Astrocyte (in vitro differentiated cells and primary cell): ENCODE measurements at regions not wholly inside any gene's neighbourhood (a gene's known extent, or its start where the extent isn't known, plus 50 kb on each side); places are given as distances from the start of the nearest gene placed in this dataset.

ENCODE experiments used
- DNase-seq: peaks from one replicate; pipeline ENCODE4 v3.0.0-alpha.2; 2010; ENCODE audit warnings: low read depth
- FAIRE-seq: peaks from 2 replicates; lab custom pipeline; 2011; peaks lifted over from hg19 to GRCh38; lab: Jason Lieb, UNC
- H2AFZ ChIP-seq: 2 replicates; pipeline ENCODE4 v1.6.0; 2012; ENCODE audit warnings: low read depth, low read length, inconsistent platforms
- H3K27ac ChIP-seq: 2 replicates; pipeline ENCODE4 v1.5.1; 2011; ENCODE audit warnings: low read depth, low read length, inconsistent platforms
- H3K27me3 ChIP-seq: 2 replicates; pipeline ENCODE4 v1.6.0; 2011; ENCODE audit warnings: low read length, inconsistent platforms; ENCODE audit not compliant: insufficient read depth
- H3K36me3 ChIP-seq: 2 replicates; pipeline ENCODE4 v1.5.1; 2011; ENCODE audit warnings: low read length, inconsistent platforms; ENCODE audit not compliant: insufficient read depth
- H3K4me1 ChIP-seq: 2 replicates; pipeline ENCODE4 v1.5.1; 2011; ENCODE audit warnings: low read length, inconsistent platforms; ENCODE audit not compliant: insufficient read depth
- H3K4me2 ChIP-seq: 2 replicates; pipeline ENCODE4 v1.6.0; 2012; ENCODE audit warnings: low read length, inconsistent platforms
- H3K4me3 ChIP-seq: 2 replicates; pipeline ENCODE4 v1.5.1; 2011; ENCODE audit warnings: low read depth, mild to moderate bottlenecking, low read length, inconsistent platforms; ENCODE audit not compliant: insufficient read depth
- H3K79me2 ChIP-seq: 2 replicates; pipeline ENCODE4 v1.6.0; 2012; ENCODE audit warnings: mild to moderate bottlenecking, low read length, inconsistent platforms; ENCODE audit not compliant: insufficient read depth
- H3K9ac ChIP-seq: 2 replicates; pipeline ENCODE4 v1.6.0; 2012; ENCODE audit warnings: mild to moderate bottlenecking, low read length, inconsistent platforms
- H3K9me3 ChIP-seq: 2 replicates; pipeline ENCODE4 v1.5.1; 2012; ENCODE audit warnings: low read depth, mild to moderate bottlenecking, low read length, inconsistent platforms; ENCODE audit not compliant: insufficient read depth
- H4K20me1 ChIP-seq: 2 replicates; pipeline ENCODE4 v1.6.0; 2012; ENCODE audit warnings: low read length, inconsistent platforms; ENCODE audit not compliant: insufficient read depth
- H3K27ac Mint-ChIP-seq: one replicate; pipeline ENCODE4 v1.8.0; 2021; ENCODE audit warnings: mild to moderate bottlenecking, mixed read lengths; ENCODE audit not compliant: unreplicated experiment
- H3K27me3 Mint-ChIP-seq: one replicate; pipeline ENCODE4 v1.8.0; 2021; ENCODE audit warnings: low read depth, mixed read lengths; ENCODE audit not compliant: unreplicated experiment
- H3K36me3 Mint-ChIP-seq: one replicate; pipeline ENCODE4 v1.8.0; 2021; ENCODE audit warnings: low read depth, mixed read lengths; ENCODE audit not compliant: unreplicated experiment
- H3K4me1 Mint-ChIP-seq: one replicate; pipeline ENCODE4 v1.8.0; 2021; ENCODE audit warnings: low read depth, mixed read lengths; ENCODE audit not compliant: unreplicated experiment
- H3K4me3 Mint-ChIP-seq: one replicate; pipeline ENCODE4 v1.8.0; 2021; ENCODE audit warnings: mild to moderate bottlenecking, moderate library complexity, mixed read lengths; ENCODE audit not compliant: unreplicated experiment
- H3K9me3 Mint-ChIP-seq: one replicate; pipeline ENCODE4 v1.8.0; 2021; ENCODE audit warnings: mild to moderate bottlenecking, mixed read lengths; ENCODE audit not compliant: unreplicated experiment
- CTCF ChIP-seq: IDR thresholded peaks from 2 replicates; pipeline ENCODE4 v1.5.1; 2011; ENCODE audit warnings: low read depth, mild to moderate bottlenecking, inconsistent platforms, low read length, moderate library complexity; ENCODE audit not compliant: insufficient read depth
- EZH2 ChIP-seq: IDR thresholded peaks from 2 replicates; pipeline ENCODE4 v1.6.1; 2012; ENCODE audit warnings: mild to moderate bottlenecking, low read length, inconsistent platforms; ENCODE audit not compliant: insufficient read depth

GRCh38 chr15:38053205-38053604 lies 118.8 kb downstream of the TMCO5A start:
- H3K79me2 ChIP-seq = no peaks in the 10 kb centered on the region
- H4K20me1 ChIP-seq = no peaks in the 10 kb centered on the region
- Mint-ChIP-seq H3K4me3 (no peak overlapping the region), H3K9me3 (peaks cover 2% of the 10 kb centered on the region), H3K27ac (peak overlapping the region; percentile 71), H3K27me3 (no peaks in the 10 kb centered on the region), H3K36me3 (no peaks in the 10 kb centered on the region), H3K4me1 (peaks cover 35% of the 10 kb centered on the region)
- no peak overlapping the region for H2AFZ ChIP-seq
- TF ChIP-seq CTCF (no peak), EZH2 (no peak)
- no peak overlapping the region for H3K4me2 ChIP-seq
- no peak overlapping the region for H3K4me3 ChIP-seq
- H3K9ac ChIP-seq = no peak overlapping the region
- H3K36me3 ChIP-seq = no peaks in the 10 kb centered on the region
- H3K27me3 ChIP-seq = no peaks in the 10 kb centered on the region
- no peak overlapping the region for H3K27ac ChIP-seq
- DNase-seq (no peak), FAIRE-seq (no peak)
- no peaks in the 10 kb centered on the region for H3K9me3 ChIP-seq
- peaks cover 11% of the 10 kb centered on the region for H3K4me1 ChIP-seq

- H3K4me1 Mint-ChIP-seq = peaks cover 38% of the 10 kb centered on the region
- H3K4me3 Mint-ChIP-seq = no peak overlapping the region
- peak overlapping the region; percentile 71 for H3K27ac Mint-ChIP-seq
Observed at GRCh38 chr15:38053776-38054175, 119.3 kb downstream of the TMCO5A start.

More at GRCh38 chr15:38053776-38054175, 119.3 kb downstream of the TMCO5A start:
- no peaks in the 10 kb centered on the region for H3K9me3 ChIP-seq
- FAIRE-seq = no peak
- peaks cover 11% of the 10 kb centered on the region for H3K4me1 ChIP-seq
- H4K20me1 ChIP-seq = no peaks in the 10 kb centered on the region
- H3K79me2 ChIP-seq = no peaks in the 10 kb centered on the region
- Mint-ChIP-seq H3K36me3 (no peaks in the 10 kb centered on the region), H3K27me3 (no peaks in the 10 kb centered on the region), H3K9me3 (peaks cover 2% of the 10 kb centered on the region)
- H3K27me3 ChIP-seq = no peaks in the 10 kb centered on the region
- no peak overlapping the region for H3K27ac ChIP-seq
- no peak overlapping the region for H3K4me3 ChIP-seq
- H3K36me3 ChIP-seq = no peaks in the 10 kb centered on the region
- TF ChIP-seq CTCF (no peak), EZH2 (no peak)
- DNase-seq = no peak
- H3K4me2 ChIP-seq = no peak overlapping the region
- H3K9ac ChIP-seq = no peak overlapping the region
- no peak overlapping the region for H2AFZ ChIP-seq
